K562 (cell line): ENCODE measurements at regions not wholly inside any gene's neighbourhood (a gene's known extent, or its start where the extent isn't known, plus 50 kb on each side); places are given as distances from the start of the nearest gene placed in this dataset.

Source experiments
- HCFC1 ChIP-seq: IDR thresholded peaks from 2 replicates; pipeline ENCODE4 v1.6.1; 2012; ENCODE audit warnings: low read depth, low read length, improper control_type of control experiment
- KLF13 ChIP-seq: fragments of 450-650 bp; IDR thresholded peaks from 2 replicates; pipeline ENCODE4 v1.6.1; 2016; ENCODE audit warnings: missing genetic modification characterization, low read depth, mild to moderate bottlenecking, missing compliant biosample characterization, moderate library complexity, borderline replicate concordance
- STAT5B ChIP-seq: fragments of 250-450 bp; sonication (Bioruptor Pico); IDR thresholded peaks from 2 replicates; pipeline ENCODE4 v1.8.0; 2021; ENCODE audit warnings: mild to moderate bottlenecking, inconsistent platforms
- TBL1XR1 ChIP-seq, 2 experiments: IDR thresholded peaks; 2 replicates each; pipeline ENCODE4 v1.6.1; 2012; ENCODE audit warnings: improper control_type of control experiment in 2 of 2, low read length in 2 of 2, mild to moderate bottlenecking in 1 of 2
- XRCC4 ChIP-seq: IDR thresholded peaks from one replicate; pipeline ENCODE4 v1.6.1; 2011; ENCODE audit not compliant: insufficient read depth, insufficient read length; ENCODE audit errors: extremely low read depth
- TF ChIP-seq, protein P1 (sequence below), 2 experiments: fragments of 450-650 bp in 1 of 2; sonication (generic) in 1 of 2; formaldehyde crosslinking in 1 of 2; IDR thresholded peaks; 2 replicates each; pipeline versions ENCODE4 v1.7.1 to v1.9.0; 2016 to 2022; ENCODE audit warnings: inconsistent platforms in 1 of 2, mild to moderate bottlenecking in 1 of 2, missing genetic modification reagents in 1 of 2
- TF ChIP-seq, protein P2 (sequence below), 2 experiments: fragments of 450-650 bp; IDR thresholded peaks; 2 replicates each; pipeline ENCODE4 v1.6.1; 2016

GRCh38 chr20:60463798-60464197 is 505.6 kb downstream of the CDH26 start (continued):
- TF ChIP-seq, protein P1, sequence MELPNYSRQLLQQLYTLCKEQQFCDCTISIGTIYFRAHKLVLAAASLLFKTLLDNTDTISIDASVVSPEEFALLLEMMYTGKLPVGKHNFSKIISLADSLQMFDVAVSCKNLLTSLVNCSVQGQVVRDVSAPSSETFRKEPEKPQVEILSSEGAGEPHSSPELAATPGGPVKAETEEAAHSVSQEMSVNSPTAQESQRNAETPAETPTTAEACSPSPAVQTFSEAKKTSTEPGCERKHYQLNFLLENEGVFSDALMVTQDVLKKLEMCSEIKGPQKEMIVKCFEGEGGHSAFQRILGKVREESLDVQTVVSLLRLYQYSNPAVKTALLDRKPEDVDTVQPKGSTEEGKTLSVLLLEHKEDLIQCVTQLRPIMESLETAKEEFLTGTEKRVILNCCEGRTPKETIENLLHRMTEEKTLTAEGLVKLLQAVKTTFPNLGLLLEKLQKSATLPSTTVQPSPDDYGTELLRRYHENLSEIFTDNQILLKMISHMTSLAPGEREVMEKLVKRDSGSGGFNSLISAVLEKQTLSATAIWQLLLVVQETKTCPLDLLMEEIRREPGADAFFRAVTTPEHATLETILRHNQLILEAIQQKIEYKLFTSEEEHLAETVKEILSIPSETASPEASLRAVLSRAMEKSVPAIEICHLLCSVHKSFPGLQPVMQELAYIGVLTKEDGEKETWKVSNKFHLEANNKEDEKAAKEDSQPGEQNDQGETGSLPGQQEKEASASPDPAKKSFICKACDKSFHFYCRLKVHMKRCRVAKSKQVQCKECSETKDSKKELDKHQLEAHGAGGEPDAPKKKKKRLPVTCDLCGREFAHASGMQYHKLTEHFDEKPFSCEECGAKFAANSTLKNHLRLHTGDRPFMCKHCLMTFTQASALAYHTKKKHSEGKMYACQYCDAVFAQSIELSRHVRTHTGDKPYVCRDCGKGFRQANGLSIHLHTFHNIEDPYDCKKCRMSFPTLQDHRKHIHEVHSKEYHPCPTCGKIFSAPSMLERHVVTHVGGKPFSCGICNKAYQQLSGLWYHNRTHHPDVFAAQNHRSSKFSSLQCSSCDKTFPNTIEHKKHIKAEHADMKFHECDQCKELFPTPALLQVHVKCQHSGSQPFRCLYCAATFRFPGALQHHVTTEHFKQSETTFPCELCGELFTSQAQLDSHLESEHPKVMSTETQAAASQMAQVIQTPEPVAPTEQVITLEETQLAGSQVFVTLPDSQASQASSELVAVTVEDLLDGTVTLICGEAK (IDR thresholded peaks at IDR 0.05) = no peak
- TF ChIP-seq, protein P1 (CRISPR knock-in tag; IDR thresholded peaks at IDR 0.05) = no peak
- TF ChIP-seq STAT5B (no peak), TBL1XR1 (IDR thresholded peaks at IDR 0.05; ENCODE audit: low read length in 2 of 2) (no peak), HCFC1 (no peak), XRCC4 (no peak), KLF13 (tag) (no peak)
- TF ChIP-seq, protein P2, sequence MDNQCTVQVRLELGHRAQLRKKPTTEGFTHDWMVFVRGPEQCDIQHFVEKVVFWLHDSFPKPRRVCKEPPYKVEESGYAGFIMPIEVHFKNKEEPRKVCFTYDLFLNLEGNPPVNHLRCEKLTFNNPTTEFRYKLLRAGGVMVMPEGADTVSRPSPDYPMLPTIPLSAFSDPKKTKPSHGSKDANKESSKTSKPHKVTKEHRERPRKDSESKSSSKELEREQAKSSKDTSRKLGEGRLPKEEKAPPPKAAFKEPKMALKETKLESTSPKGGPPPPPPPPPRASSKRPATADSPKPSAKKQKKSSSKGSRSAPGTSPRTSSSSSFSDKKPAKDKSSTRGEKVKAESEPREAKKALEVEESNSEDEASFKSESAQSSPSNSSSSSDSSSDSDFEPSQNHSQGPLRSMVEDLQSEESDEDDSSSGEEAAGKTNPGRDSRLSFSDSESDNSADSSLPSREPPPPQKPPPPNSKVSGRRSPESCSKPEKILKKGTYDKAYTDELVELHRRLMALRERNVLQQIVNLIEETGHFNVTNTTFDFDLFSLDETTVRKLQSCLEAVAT (IDR thresholded peaks at IDR 0.05) = no peak
